ENCODE measurements at regions not wholly inside any gene's neighbourhood (a gene's known extent, or its start where the extent isn't known, plus 50 kb on each side); places are given as distances from the start of the nearest gene placed in this dataset.

DNA sequence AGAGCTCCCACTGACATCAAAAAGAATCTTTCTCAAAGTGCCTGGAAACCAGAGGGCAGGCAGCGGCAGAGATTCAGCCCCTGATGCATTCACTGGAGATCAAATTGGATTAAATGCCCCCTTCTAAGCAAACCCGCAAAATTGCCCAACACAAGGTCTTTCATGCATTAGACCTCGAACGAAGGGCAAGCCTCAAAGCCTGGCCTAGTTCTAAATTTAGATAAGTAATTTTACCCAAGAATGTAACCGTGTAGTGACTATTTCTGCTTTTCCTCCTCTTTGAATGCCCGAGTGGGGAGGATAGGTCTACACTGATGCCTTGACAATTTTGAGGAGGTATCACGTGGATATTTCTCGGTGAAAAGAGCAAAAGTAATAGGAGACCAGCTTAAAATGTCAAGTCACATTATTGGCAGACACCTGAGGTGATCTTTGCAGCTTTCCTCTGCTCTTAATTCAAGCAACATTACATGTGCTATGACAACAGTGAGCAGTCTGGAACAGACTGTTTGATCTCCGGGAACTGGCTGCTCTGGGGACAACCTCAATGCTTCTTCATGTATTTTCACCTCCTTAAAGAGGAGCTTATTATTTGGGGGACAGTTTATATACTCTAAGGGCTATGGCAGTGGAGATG, 1263.5 kb upstream of the AUTS2 start:
- TF ChIP-seq RFX5 (IDR thresholded peaks at IDR 0.05; ENCODE audit: low read depth, low read length) (no peak), MAZ (IDR thresholded peaks at IDR 0.05; ENCODE audit: borderline replicate concordance, low read depth, low read length) (no peak), MXI1 (IDR thresholded peaks at IDR 0.05; ENCODE audit: borderline replicate concordance, low read depth, low read length) (no peak), RCOR1 (IDR thresholded peaks at IDR 0.05; ENCODE audit: insufficient replicate concordance, low read length) (no peak), POLR2A (IDR thresholded peaks at IDR 0.05; ENCODE audit: low read depth, low read length) (no peak), MAFK (IDR thresholded peaks at IDR 0.05; ENCODE audit: low read depth, low read length) (no peak), BHLHE40 (IDR thresholded peaks at IDR 0.05; ENCODE audit: low read depth, low read length) (no peak)
- TF ChIP-seq, protein P1, sequence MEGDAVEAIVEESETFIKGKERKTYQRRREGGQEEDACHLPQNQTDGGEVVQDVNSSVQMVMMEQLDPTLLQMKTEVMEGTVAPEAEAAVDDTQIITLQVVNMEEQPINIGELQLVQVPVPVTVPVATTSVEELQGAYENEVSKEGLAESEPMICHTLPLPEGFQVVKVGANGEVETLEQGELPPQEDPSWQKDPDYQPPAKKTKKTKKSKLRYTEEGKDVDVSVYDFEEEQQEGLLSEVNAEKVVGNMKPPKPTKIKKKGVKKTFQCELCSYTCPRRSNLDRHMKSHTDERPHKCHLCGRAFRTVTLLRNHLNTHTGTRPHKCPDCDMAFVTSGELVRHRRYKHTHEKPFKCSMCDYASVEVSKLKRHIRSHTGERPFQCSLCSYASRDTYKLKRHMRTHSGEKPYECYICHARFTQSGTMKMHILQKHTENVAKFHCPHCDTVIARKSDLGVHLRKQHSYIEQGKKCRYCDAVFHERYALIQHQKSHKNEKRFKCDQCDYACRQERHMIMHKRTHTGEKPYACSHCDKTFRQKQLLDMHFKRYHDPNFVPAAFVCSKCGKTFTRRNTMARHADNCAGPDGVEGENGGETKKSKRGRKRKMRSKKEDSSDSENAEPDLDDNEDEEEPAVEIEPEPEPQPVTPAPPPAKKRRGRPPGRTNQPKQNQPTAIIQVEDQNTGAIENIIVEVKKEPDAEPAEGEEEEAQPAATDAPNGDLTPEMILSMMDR (conservative IDR thresholded peaks at IDR 0.05; ENCODE audit: low read depth, low read length): no peak

Measured in IMR-90 (cell line).